ENCODE measurements at regions not wholly inside any gene's neighbourhood (a gene's known extent, or its start where the extent isn't known, plus 50 kb on each side); places are given as distances from the start of the nearest gene placed in this dataset.

GRCh38 chr12:107580750-107581618 is 104.6 kb upstream of the PWP1 start:
- no peak for TF ChIP-seq EZH2 (IDR thresholded peaks at IDR 0.05; ENCODE audit: borderline replicate concordance, low read depth, low read length, poor library complexity, severe bottlenecking)
- TF ChIP-seq CTCF (conservative IDR thresholded peaks at IDR 0.05; ENCODE audit: low read depth, low read length), result no peak
